ENCODE measurements at regions not wholly inside any gene's neighbourhood (a gene's known extent, or its start where the extent isn't known, plus 50 kb on each side); places are given as distances from the start of the nearest gene placed in this dataset.

DNA sequence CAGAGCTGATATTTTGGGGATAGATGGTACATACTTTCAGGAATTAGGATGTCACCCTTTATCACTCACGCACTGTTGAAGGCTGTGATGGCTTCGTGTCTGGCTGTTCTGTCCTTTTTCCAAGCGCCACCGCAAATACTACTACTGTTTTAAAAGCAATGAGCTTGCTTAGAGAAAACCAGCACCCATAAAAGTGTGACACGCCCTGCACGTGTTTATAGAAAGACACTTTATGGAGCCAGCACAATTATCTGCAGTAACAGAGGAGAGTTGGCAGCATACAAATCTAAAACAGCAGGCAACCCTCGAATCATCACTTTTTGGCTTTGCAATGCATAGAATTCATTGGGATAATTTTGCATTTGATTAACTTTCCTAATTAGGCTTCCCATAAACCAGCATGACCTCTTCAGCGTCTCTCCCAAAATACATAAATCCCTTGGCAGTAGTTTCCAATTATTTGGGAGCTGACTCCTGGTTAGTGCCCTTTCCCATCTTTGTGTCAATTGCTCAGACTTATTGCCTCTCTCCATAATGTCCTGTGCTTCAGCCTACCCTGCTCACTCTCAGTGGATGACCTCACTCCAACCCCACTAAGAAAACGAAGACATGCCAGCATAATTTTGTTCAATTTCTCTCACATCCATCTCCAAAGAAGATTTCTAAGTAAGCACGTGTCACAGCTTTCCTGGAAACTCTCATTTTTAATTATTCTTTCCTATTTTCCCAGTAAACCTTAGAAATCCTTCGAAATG is 118.7 kb upstream of the LARGE1 start:
- DNase-seq (ENCODE audit: low read depth), result no peak
- H3K4me3 ChIP-seq (ENCODE audit: low read depth, low read length), result no peak overlapping the region
- TF ChIP-seq, protein P1, sequence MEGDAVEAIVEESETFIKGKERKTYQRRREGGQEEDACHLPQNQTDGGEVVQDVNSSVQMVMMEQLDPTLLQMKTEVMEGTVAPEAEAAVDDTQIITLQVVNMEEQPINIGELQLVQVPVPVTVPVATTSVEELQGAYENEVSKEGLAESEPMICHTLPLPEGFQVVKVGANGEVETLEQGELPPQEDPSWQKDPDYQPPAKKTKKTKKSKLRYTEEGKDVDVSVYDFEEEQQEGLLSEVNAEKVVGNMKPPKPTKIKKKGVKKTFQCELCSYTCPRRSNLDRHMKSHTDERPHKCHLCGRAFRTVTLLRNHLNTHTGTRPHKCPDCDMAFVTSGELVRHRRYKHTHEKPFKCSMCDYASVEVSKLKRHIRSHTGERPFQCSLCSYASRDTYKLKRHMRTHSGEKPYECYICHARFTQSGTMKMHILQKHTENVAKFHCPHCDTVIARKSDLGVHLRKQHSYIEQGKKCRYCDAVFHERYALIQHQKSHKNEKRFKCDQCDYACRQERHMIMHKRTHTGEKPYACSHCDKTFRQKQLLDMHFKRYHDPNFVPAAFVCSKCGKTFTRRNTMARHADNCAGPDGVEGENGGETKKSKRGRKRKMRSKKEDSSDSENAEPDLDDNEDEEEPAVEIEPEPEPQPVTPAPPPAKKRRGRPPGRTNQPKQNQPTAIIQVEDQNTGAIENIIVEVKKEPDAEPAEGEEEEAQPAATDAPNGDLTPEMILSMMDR (IDR thresholded peaks at IDR 0.05; ENCODE audit: control insufficient read depth, extremely low read depth, insufficient read depth), result no peak

DNA sequence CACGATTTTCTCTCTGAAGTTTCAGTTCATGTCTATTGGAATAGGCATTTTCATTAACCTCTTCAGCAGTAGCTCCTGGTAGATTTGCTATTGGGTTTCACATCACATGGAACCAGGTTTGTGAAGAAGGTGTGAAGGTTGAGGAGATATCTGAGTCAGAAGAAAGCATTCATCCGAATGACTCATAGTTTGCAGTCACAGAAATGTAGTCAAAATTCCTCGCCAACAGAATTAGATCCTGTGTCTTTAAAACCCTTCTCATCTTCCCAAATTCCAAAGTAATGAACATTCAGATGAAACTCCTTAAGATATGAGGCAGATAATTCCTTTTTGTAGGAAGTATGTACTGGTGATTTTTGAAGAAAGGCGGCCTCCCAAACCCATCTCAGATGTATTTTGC is 125.0 kb upstream of the LARGE1 start:
- DNase-seq (ENCODE audit: low read depth), result no peak
- TF ChIP-seq, protein P1 (IDR thresholded peaks at IDR 0.05; ENCODE audit: control insufficient read depth, extremely low read depth, insufficient read depth), result no peak
- H3K4me3 ChIP-seq (ENCODE audit: low read depth, low read length), result no peak overlapping the region

DNA sequence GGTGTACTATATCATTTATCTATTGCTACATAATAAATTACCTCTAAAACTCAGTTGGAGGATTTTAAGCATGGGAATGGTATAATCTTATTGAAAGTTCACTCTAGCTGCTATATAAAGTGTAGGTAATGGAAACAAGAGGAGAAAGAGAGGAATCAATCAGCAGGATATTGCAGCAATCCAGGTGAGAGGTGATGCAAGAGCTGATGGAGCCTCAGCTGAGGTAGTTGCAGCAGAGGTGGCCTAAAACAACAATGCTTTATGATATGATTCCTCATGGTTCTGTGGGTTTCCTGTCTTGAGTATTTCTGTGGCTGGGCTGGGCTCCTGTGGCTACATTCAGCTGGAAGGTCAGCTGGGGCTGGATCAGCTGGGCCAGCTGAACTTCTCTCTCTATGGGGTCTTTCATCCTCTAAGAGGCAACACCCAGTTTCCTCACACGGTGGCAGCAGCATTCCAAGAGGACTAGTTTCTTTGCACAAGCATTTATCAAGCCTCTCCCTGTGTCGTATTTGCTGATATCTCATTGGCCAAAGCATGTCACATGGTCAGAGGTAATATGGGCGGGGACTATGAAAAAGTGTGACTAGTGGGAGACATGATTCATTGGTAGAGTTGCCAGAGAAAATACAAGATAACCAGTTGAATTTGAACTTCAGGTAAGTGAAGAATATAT is 135.4 kb upstream of the LARGE1 start:
- no peak overlapping the region for H3K4me3 ChIP-seq (ENCODE audit: low read depth, low read length)
- TF ChIP-seq, protein P1 (IDR thresholded peaks at IDR 0.05; ENCODE audit: control insufficient read depth, extremely low read depth, insufficient read depth), result no peak
- no peak for DNase-seq (ENCODE audit: low read depth)

DNA sequence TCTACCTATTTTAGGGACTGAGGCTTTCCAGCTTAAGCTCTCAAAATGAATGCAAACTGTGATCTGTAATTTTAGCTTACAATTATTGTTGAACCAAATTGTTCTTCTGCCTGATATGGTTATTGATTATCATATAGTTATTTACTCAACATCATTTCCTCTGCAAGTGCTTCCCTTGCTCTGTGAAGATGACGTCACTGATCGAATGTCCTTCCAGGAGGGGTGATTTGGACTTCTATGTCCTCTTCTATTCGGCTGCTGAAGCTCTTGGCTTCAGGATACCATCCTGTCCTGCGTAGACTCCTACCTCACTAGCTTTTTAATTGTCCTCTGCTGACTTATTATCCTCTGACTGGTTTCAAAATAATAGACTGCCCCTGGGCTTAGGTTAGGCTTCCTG is 137.4 kb upstream of the LARGE1 start:
- TF ChIP-seq, protein P1 (IDR thresholded peaks at IDR 0.05; ENCODE audit: control insufficient read depth, extremely low read depth, insufficient read depth), result no peak
- DNase-seq (ENCODE audit: low read depth), result no peak
- no peak overlapping the region for H3K4me3 ChIP-seq (ENCODE audit: low read depth, low read length)

DNA sequence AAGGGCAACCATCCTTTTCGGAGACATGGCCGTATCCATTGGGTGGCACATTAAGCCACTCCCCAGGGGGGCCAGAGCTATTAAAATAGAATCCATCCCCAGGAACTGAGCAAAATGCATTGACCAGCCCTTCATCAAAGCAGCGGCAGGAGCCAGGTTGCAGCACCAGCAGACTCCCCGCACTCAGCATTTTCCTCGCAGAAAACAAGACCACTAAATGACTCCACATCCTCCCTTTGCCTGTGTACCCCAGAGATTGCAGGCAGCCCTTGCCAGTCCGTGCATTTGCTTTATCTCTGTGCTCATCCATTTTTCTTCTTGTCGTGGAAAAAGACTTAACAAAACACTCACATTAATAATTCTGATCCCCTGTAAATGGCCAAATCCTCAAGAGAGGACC is 144.4 kb upstream of the LARGE1 start:
- no peak overlapping the region for H3K4me3 ChIP-seq (ENCODE audit: low read depth, low read length)
- TF ChIP-seq, protein P1 (IDR thresholded peaks at IDR 0.05; ENCODE audit: control insufficient read depth, extremely low read depth, insufficient read depth), result no peak
- no peak for DNase-seq (ENCODE audit: low read depth)

DNA sequence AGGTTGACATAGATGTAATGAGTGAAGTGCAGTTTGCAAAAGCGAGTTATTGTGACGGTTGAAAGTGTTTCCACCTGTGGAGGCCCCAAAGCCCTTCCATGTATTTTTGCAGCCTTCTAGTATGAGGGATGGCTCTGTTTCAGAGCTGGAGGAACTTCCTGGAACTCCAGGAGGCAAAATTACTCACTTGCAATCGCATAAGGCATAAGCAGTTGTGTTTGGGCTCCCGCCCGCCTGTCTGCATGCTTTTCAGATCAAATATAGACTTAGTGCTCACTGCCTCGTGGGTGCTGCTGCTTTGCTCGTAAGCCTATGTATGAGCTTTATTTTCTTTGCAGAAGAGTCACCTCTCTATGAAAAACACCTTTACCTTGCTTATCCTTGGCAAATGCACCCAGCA is 146.8 kb upstream of the LARGE1 start:
- no peak overlapping the region for H3K4me3 ChIP-seq (ENCODE audit: low read depth, low read length)
- DNase-seq (ENCODE audit: low read depth), result no peak
- TF ChIP-seq, protein P1 (IDR thresholded peaks at IDR 0.05; ENCODE audit: control insufficient read depth, extremely low read depth, insufficient read depth), result no peak

Data from LNCaP clone FGC (cell line).